ENCODE measurements at regions not wholly inside any gene's neighbourhood (a gene's known extent, or its start where the extent isn't known, plus 50 kb on each side); places are given as distances from the start of the nearest gene placed in this dataset.

DNA sequence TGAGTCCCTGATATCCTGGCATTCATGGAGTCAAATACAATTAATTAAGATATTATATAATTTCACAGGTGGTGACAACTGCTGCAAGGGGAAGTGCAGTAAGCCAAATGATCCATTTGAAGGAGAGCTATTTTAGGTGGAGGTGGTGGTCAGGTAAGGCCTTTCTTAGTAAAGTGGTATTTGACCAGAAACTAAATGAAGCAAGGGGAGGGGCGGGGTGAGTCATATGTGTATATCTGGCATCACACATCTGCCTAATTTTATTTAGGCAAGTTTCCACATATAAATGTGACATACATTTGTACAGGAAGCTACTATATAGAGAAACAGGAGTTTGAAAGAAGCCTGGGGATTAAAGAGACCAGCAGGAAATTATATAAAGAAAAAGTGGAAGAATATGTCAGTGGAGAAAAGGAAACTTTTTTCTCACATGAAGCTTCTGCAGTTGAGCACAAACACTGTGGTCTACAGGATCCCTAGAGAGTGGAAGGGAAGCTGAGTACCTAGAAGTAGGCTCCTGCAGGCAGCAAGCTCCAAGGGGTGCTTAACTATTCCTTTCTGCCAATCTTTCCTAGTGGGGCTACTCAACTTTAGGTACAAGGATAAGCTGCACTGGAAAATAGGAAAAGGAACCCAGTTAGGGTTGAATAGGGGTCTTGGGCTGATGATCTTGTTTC, 99.6 kb downstream of the OGFRL1 start:
- TF ChIP-seq POLR2A (IDR thresholded peaks at IDR 0.05; ENCODE audit: low read depth, low read length) (no peak), POLR2AphosphoS5 (IDR thresholded peaks at IDR 0.05; ENCODE audit: low read depth, low read length) (no peak), TAF1 (IDR thresholded peaks at IDR 0.05; ENCODE audit: low read depth, low read length) (no peak)
